HepG2 (cell line): ENCODE measurements at regions not wholly inside any gene's neighbourhood (a gene's known extent, or its start where the extent isn't known, plus 50 kb on each side); places are given as distances from the start of the nearest gene placed in this dataset.

Experiments
- ATAC-seq: fragments of 200-7000 bp; cut with Tn5 transposase; 3 replicates; pipeline ENCODE4 v1.9.1; 2020; ENCODE audit warnings: mild to moderate bottlenecking, moderate library complexity
- BruUV-seq: library from RNA; stranded (reverse); fragments of 400-500 nt; replicated peaks from 2 replicates; lab custom pipeline; 2021; lab: Mats Ljungman, UMichigan
- CTCF ChIA-PET: fragments of 300-600 bp; formaldehyde crosslinking; extraction: SDS; loops from one replicate; lab custom pipeline; 2021; ENCODE audit warnings: low total read pairs, inconsistent platforms, low intra/inter-chr PET ratio; lab: Yijun Ruan, JAX
- POLR2A ChIA-PET: fragments of 350-600 bp; sonication (Branson Sonifier 250); formaldehyde crosslinking; loops from one replicate; lab custom pipeline; 2020; ENCODE audit warnings: antibody characterized with exemption, inconsistent platforms; lab: Yijun Ruan, JAX
- DNase-seq: peaks from one replicate; pipeline ENCODE4 v3.0.0-alpha.2; 2015; ENCODE audit warnings: low spot score
- FAIRE-seq: peaks from 3 replicates; lab custom pipeline; 2011; peaks lifted over from hg19 to GRCh38; lab: Jason Lieb, UNC
- H2AFZ ChIP-seq: one replicate; pipeline ENCODE4 v1.6.1; 2011; ENCODE audit warnings: low read length, inconsistent platforms
- H3K27ac ChIP-seq: fragments of 300-600 bp; 3 replicates; pipeline ENCODE4 v1.8.0; 2011; ENCODE audit warnings: mixed run types, mild to moderate bottlenecking, mixed read lengths, low read length, inconsistent platforms; ENCODE audit not compliant: insufficient read depth; ENCODE audit errors: extremely low read length
- H3K27me3 ChIP-seq, 2 experiments: fragments of 200-600 bp in 1 of 2; 2 replicates in 1 of 2; 3 replicates in 1 of 2; pipeline versions ENCODE4 v1.6.0 to v1.8.0; 2011; ENCODE audit warnings: low read length in 2 of 2, mild to moderate bottlenecking in 2 of 2, moderate library complexity in 2 of 2, inconsistent platforms in 1 of 2; ENCODE audit not compliant: insufficient read depth in 2 of 2, control insufficient read depth in 1 of 2
- H3K36me3 ChIP-seq, 2 experiments: fragments of 200-600 bp in 1 of 2; replicated peaks in 1 of 2; 2 replicates in 1 of 2; 3 replicates in 1 of 2; pipeline versions ENCODE4 v1.5.1 to v1.8.0; 2011; ENCODE audit warnings: low read length in 2 of 2, inconsistent platforms in 1 of 2; ENCODE audit not compliant: insufficient read depth in 2 of 2, control insufficient read depth in 1 of 2
- H3K4me1 ChIP-seq: 2 replicates; pipeline ENCODE4 v1.5.1; 2012; ENCODE audit warnings: low read length, inconsistent platforms; ENCODE audit not compliant: insufficient read depth
- H3K4me2 ChIP-seq: 2 replicates; pipeline ENCODE4 v1.6.0; 2011; ENCODE audit warnings: low read depth, low read length, inconsistent platforms
- H3K4me3 ChIP-seq, 3 experiments: fragments of 200-600 bp in 1 of 3; sonication (generic), shearing (Covaris generic) in 1 of 3; replicated peaks in 1 of 3; 2 replicates each; pipeline ENCODE4 v1.5.1; 2011 to 2016; ENCODE audit warnings: low read length in 3 of 3, inconsistent platforms in 2 of 3, low read depth in 2 of 3, mild to moderate bottlenecking in 2 of 3, control low read depth in 1 of 3, mixed read lengths in 1 of 3; ENCODE audit not compliant: insufficient read depth in 1 of 3
- H3K79me2 ChIP-seq: one replicate; pipeline ENCODE4 v1.6.1; 2011; ENCODE audit warnings: low read length, inconsistent platforms; ENCODE audit not compliant: insufficient read depth
- H3K9ac ChIP-seq: 2 replicates; pipeline ENCODE4 v1.6.0; 2011; ENCODE audit warnings: mild to moderate bottlenecking, low read depth, low read length, inconsistent platforms; ENCODE audit not compliant: insufficient read depth
- H3K9me3 ChIP-seq: 2 replicates; pipeline ENCODE4 v1.5.1; 2012; ENCODE audit warnings: mild to moderate bottlenecking, low read length
- H4K20me1 ChIP-seq: 2 replicates; pipeline ENCODE4 v1.6.0; 2011; ENCODE audit warnings: inconsistent platforms, mild to moderate bottlenecking, low read length, moderate library complexity; ENCODE audit not compliant: insufficient read depth
- BORCS8-MEF2B ChIP-seq: sonication (generic); formaldehyde crosslinking; IDR thresholded peaks from 2 replicates; pipeline ENCODE4 v1.8.0; 2022; ENCODE audit warnings: mild to moderate bottlenecking, missing genetic modification reagents
- HOXA7 ChIP-seq: sonication (generic); formaldehyde crosslinking; IDR thresholded peaks from 2 replicates; pipeline ENCODE4 v1.8.1; 2022; ENCODE audit warnings: mild to moderate bottlenecking, missing genetic modification reagents, moderate library complexity
- KAT8 ChIP-seq: IDR thresholded peaks from 2 replicates; pipeline ENCODE4 v1.6.1; 2016; ENCODE audit warnings: missing genetic modification reagents, missing compliant biosample characterization
- NCOA2 ChIP-seq: sonication (generic); formaldehyde crosslinking; IDR thresholded peaks from 2 replicates; pipeline ENCODE4 v1.8.0; 2022; ENCODE audit warnings: inconsistent platforms
- NFKBIZ ChIP-seq: IDR thresholded peaks from 2 replicates; pipeline ENCODE4 v1.6.1; 2018; ENCODE audit warnings: missing genetic modification reagents, missing compliant biosample characterization
- NKX3-1 ChIP-seq: sonication (generic); formaldehyde crosslinking; IDR thresholded peaks from 2 replicates; pipeline ENCODE4 v1.5.0; 2020; ENCODE audit warnings: missing genetic modification reagents
- SPEN ChIP-seq: sonication (generic); formaldehyde crosslinking; IDR thresholded peaks from 2 replicates; pipeline ENCODE4 v1.5.1; 2020; ENCODE audit warnings: low read depth, mild to moderate bottlenecking, missing genetic modification reagents
- TSC22D2 ChIP-seq: sonication (generic); formaldehyde crosslinking; IDR thresholded peaks from 2 replicates; pipeline ENCODE4 v1.5.1; 2020; ENCODE audit warnings: missing genetic modification reagents, mild to moderate bottlenecking, borderline replicate concordance
- ZHX2 ChIP-seq, 2 experiments: sonication (generic) in 1 of 2; formaldehyde crosslinking in 1 of 2; IDR thresholded peaks; 2 replicates each; pipeline versions ENCODE4 v1.6.1 to v1.9.0; 2014 to 2022; ENCODE audit warnings: antibody characterized with exemption in 1 of 2, borderline replicate concordance in 1 of 2, inconsistent platforms in 1 of 2, low read depth in 1 of 2, missing genetic modification reagents in 1 of 2
- ZNF451 ChIP-seq: sonication (generic); formaldehyde crosslinking; IDR thresholded peaks from 2 replicates; pipeline ENCODE4 v1.5.0; 2020; ENCODE audit warnings: mild to moderate bottlenecking, missing genetic modification reagents
- WGBS: methylation state at CpG from one replicate; pipeline ENCODE4 v1.1.6; 2017; ENCODE audit warnings: low lambda C conversion rate; 5-methylcytosine and 5-hydroxymethylcytosine counted together
- in situ Hi-C: cut with HindIII; loops from 2 replicates; pipeline ENCODE4 v1.10.0; 2017; ENCODE audit warnings: low pct_unique_long_range_greater_than_20kb; ENCODE audit not compliant: extremely low pct_ligation_motif_present
- intact Hi-C: fragments of 100-400 bp; cut with micrococcal nuclease; formaldehyde crosslinking; loops from one replicate; pipeline ENCODE4 v1.10.0; 2022; ENCODE audit not compliant: unreplicated experiment
- TF ChIP-seq, protein P1 (sequence below): sonication (generic); formaldehyde crosslinking; IDR thresholded peaks from 2 replicates; pipeline ENCODE4 v1.8.1; 2022; ENCODE audit warnings: mild to moderate bottlenecking, missing genetic modification reagents

DNA sequence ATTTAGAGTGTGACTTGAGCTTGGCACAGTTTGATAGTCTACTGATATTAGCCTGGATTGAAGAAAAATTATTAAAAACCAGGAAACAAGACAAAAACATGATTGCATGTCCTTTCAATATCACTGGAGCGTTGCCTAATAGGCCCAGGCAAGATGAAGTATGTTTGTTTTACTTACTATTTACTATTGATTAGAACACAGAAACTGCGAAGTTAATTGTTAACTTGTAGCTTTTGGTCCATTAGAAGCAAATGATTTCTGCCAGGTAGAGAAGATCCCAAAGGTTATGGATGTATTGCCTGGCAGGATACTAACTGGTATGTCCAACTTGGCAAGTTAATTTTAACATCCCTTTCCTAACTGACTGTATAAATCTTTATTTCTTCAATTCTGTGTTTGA, 268.9 kb downstream of the ETNK1 start (continued):
- TF ChIP-seq ZHX2 (IDR thresholded peaks at IDR 0.05; ENCODE audit: low read depth) (no peak), ZHX2 (CRISPR knock-in tag; IDR thresholded peaks at IDR 0.05; ENCODE audit: borderline replicate concordance) (no peak)

GRCh38 chr12:22899184-22899583, 274.2 kb downstream of the ETNK1 start:
- no peak overlapping the region for H3K4me2 ChIP-seq
- H3K36me3 ChIP-seq = no peaks in the 10 kb centered on the region
- FAIRE-seq (no peak), DNase-seq (no peak), ATAC-seq (no peak)
- no peak overlapping the region for H3K4me3 ChIP-seq
- no peak for TF ChIP-seq NFKBIZ (CRISPR knock-in tag)
- TF ChIP-seq BORCS8-MEF2B (CRISPR knock-in tag) = no peak
- TF ChIP-seq NCOA2 (CRISPR knock-in tag) = no peak
- no peak for TF ChIP-seq KAT8 (CRISPR knock-in tag)
- no peak for TF ChIP-seq SPEN (CRISPR knock-in tag)
- no peak for TF ChIP-seq NKX3-1 (CRISPR knock-in tag)
- TF ChIP-seq, protein P1, sequence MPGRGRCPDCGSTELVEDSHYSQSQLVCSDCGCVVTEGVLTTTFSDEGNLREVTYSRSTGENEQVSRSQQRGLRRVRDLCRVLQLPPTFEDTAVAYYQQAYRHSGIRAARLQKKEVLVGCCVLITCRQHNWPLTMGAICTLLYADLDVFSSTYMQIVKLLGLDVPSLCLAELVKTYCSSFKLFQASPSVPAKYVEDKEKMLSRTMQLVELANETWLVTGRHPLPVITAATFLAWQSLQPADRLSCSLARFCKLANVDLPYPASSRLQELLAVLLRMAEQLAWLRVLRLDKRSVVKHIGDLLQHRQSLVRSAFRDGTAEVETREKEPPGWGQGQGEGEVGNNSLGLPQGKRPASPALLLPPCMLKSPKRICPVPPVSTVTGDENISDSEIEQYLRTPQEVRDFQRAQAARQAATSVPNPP (CRISPR knock-in tag) = no peak
- TF ChIP-seq ZNF451 (CRISPR knock-in tag) = no peak
- TF ChIP-seq TSC22D2 (CRISPR knock-in tag) = no peak
- TF ChIP-seq HOXA7 (CRISPR knock-in tag) = no peak
- no peaks in the 10 kb centered on the region for H3K79me2 ChIP-seq
- ChIA-PET CTCF (no interaction called here), POLR2A (no interaction called here)
- H3K27ac ChIP-seq = no peak overlapping the region
- no peaks in the 10 kb centered on the region for H4K20me1 ChIP-seq
- WGBS = 48% methylated on average over 4 of the region's 4 CpGs
- no peak overlapping the region for H2AFZ ChIP-seq
- in situ Hi-C loops = no loop called here
- no peaks in the 10 kb centered on the region for H3K9me3 ChIP-seq
- no peaks in the 10 kb centered on the region for H3K27me3 ChIP-seq
- intact Hi-C loops = no loop called here
- H3K9ac ChIP-seq = no peak overlapping the region
- BruUV-seq = no TSS peak
- no peaks in the 10 kb centered on the region for H3K4me1 ChIP-seq
